Fibroblast of peridontal ligament (primary cell): ENCODE measurements at regions not wholly inside any gene's neighbourhood (a gene's known extent, or its start where the extent isn't known, plus 50 kb on each side); places are given as distances from the start of the nearest gene placed in this dataset.

ENCODE experiments used
- DNase-seq: peaks from one replicate; pipeline ENCODE4 v3.0.0-alpha.2; 2010; ENCODE audit errors: extremely low read depth

GRCh38 chr9:118183576-118183975 lies 479.4 kb downstream of the TLR4 start:
- no peak for DNase-seq

GRCh38 chr9:118187408-118187807 lies 483.2 kb downstream of the TLR4 start:
- no peak for DNase-seq

GRCh38 chr9:118189615-118190014 lies 485.4 kb downstream of the TLR4 start:
- DNase-seq, result no peak

GRCh38 chr9:118192807-118193206 lies 488.6 kb downstream of the TLR4 start:
- DNase-seq, result no peak

GRCh38 chr9:118209343-118209742 lies 505.1 kb downstream of the TLR4 start:
- no peak for DNase-seq

GRCh38 chr9:118215549-118215948 lies 511.3 kb downstream of the TLR4 start:
- no peak for DNase-seq

- DNase-seq, result no peak
Observed at GRCh38 chr9:118222375-118222774, 518.2 kb downstream of the TLR4 start.

GRCh38 chr9:118223111-118223510 lies 518.9 kb downstream of the TLR4 start:
- no peak for DNase-seq

GRCh38 chr9:118230329-118230728 lies 526.1 kb downstream of the TLR4 start:
- no peak for DNase-seq

- DNase-seq, result no peak
Observed at GRCh38 chr9:118236625-118237024, 532.4 kb downstream of the TLR4 start.

- no peak for DNase-seq
Observed at GRCh38 chr9:118238139-118238538, 533.9 kb downstream of the TLR4 start.

GRCh38 chr9:118252027-118252426 lies 547.8 kb downstream of the TLR4 start:
- DNase-seq, result no peak

- DNase-seq, result no peak
Observed at GRCh38 chr9:118262191-118262590, 558.0 kb downstream of the TLR4 start.

GRCh38 chr9:118263949-118264348 lies 559.7 kb downstream of the TLR4 start:
- DNase-seq, result no peak

GRCh38 chr9:118268046-118268445 lies 563.8 kb downstream of the TLR4 start:
- DNase-seq, result no peak

- no peak for DNase-seq
Observed at GRCh38 chr9:118269623-118270022, 565.4 kb downstream of the TLR4 start.

GRCh38 chr9:118271331-118271730 lies 567.1 kb downstream of the TLR4 start:
- no peak for DNase-seq

GRCh38 chr9:118271936-118272335 lies 567.7 kb downstream of the TLR4 start:
- DNase-seq, result no peak

GRCh38 chr9:118273048-118273447 lies 568.8 kb downstream of the TLR4 start:
- DNase-seq, result no peak

GRCh38 chr9:118276784-118277183 lies 572.6 kb downstream of the TLR4 start:
- DNase-seq, result no peak

GRCh38 chr9:118281772-118282171 lies 577.6 kb downstream of the TLR4 start:
- no peak for DNase-seq

- no peak for DNase-seq
Observed at GRCh38 chr9:118283488-118283887, 579.3 kb downstream of the TLR4 start.

- DNase-seq, result no peak
Observed at GRCh38 chr9:118290116-118290515, 585.9 kb downstream of the TLR4 start.

GRCh38 chr9:118295413-118295812 lies 591.2 kb downstream of the TLR4 start:
- no peak for DNase-seq

GRCh38 chr9:118302721-118303120 lies 598.5 kb downstream of the TLR4 start:
- no peak for DNase-seq
